SK-N-SH (cell line): ENCODE measurements at regions not wholly inside any gene's neighbourhood (a gene's known extent, or its start where the extent isn't known, plus 50 kb on each side); places are given as distances from the start of the nearest gene placed in this dataset.

Experiments
- CTCF ChIA-PET: fragments of 300-600, 350-600 bp; formaldehyde crosslinking; extraction: SDS; loops from one replicate; lab custom pipeline; 2021; lab: Yijun Ruan, JAX
- POLR2A ChIA-PET: fragments of 350-600 bp; sonication (Branson Sonifier 250); formaldehyde crosslinking; extraction: SDS; loops from one replicate; lab custom pipeline; 2020; ENCODE audit warnings: antibody characterized with exemption, inconsistent platforms; lab: Yijun Ruan, JAX
- DNase-seq: peaks from one replicate; pipeline ENCODE4 v3.0.0; 2012
- H2AFZ ChIP-seq: fragments of 200-600 bp; sonication (generic); 2 replicates; pipeline ENCODE4 v1.8.1; 2016; ENCODE audit warnings: antibody characterized with exemption, mild to moderate bottlenecking, low read depth
- H3F3A ChIP-seq: fragments of 200-600 bp; sonication (generic); replicated peaks from 2 replicates; pipeline ENCODE3; 2016; ENCODE audit warnings: antibody characterized with exemption, mild to moderate bottlenecking; ENCODE audit not compliant: insufficient read depth
- H3K27ac ChIP-seq, 2 experiments: fragments of 200-500 bp in 1 of 2; fragments of 200-600 bp in 1 of 2; sonication (Bioruptor generic) in 1 of 2; sonication (generic), shearing (Covaris generic) in 1 of 2; 2 replicates each; pipeline versions ENCODE4 v1.5.1 to v1.6.1; 2014 to 2016; ENCODE audit warnings: low read depth in 2 of 2, inconsistent platforms in 1 of 2, low read length in 1 of 2, mild to moderate bottlenecking in 1 of 2, mixed read lengths in 1 of 2
- H3K27me3 ChIP-seq: fragments of 200-600 bp; sonication (generic), shearing (Covaris generic); 2 replicates; pipeline ENCODE4 v1.6.1; 2016; ENCODE audit warnings: mixed run types; ENCODE audit not compliant: insufficient read depth
- H3K36me3 ChIP-seq, 2 experiments: fragments of 200-500 bp in 1 of 2; fragments of 200-600 bp in 1 of 2; sonication (Bioruptor generic) in 1 of 2; sonication (generic) in 1 of 2; replicated peaks in 1 of 2; 2 replicates each; pipeline versions ENCODE3 to v1.5.1; 2014 to 2016; ENCODE audit warnings: low read length in 1 of 2, mild to moderate bottlenecking in 1 of 2; ENCODE audit not compliant: insufficient read depth in 2 of 2, control insufficient read depth in 1 of 2
- H3K4me1 ChIP-seq, 2 experiments: fragments of 200-500 bp in 1 of 2; fragments of 200-600 bp in 1 of 2; sonication (Bioruptor generic) in 1 of 2; sonication (generic), shearing (Covaris generic) in 1 of 2; 2 replicates each; pipeline versions ENCODE4 v1.5.1 to v1.6.1; 2014 to 2016; ENCODE audit warnings: low read depth in 1 of 2, low read length in 1 of 2, mixed run types in 1 of 2; ENCODE audit not compliant: insufficient read depth in 2 of 2, control insufficient read depth in 1 of 2
- H3K4me2 ChIP-seq: fragments of 200-600 bp; sonication (generic), shearing (Covaris generic); 2 replicates; pipeline ENCODE4 v1.6.1; 2017; ENCODE audit warnings: mixed run types
- H3K4me3 ChIP-seq, 2 experiments: fragments of 200-500 bp in 1 of 2; fragments of 200-600 bp in 1 of 2; sonication (Bioruptor generic) in 1 of 2; sonication (generic), shearing (Covaris generic) in 1 of 2; 2 replicates each; pipeline versions ENCODE4 v1.5.1 to v1.8.1; 2014 to 2016; ENCODE audit warnings: low read depth in 2 of 2, inconsistent platforms in 1 of 2, low read length in 1 of 2, mild to moderate bottlenecking in 1 of 2, mixed read lengths in 1 of 2, moderate library complexity in 1 of 2
- H3K79me2 ChIP-seq: fragments of 200-600 bp; sonication (generic); 2 replicates; pipeline ENCODE4 v1.8.1; 2017; ENCODE audit warnings: mild to moderate bottlenecking; ENCODE audit not compliant: insufficient read depth
- H3K9ac ChIP-seq: fragments of 200-600 bp; sonication (generic); 2 replicates; pipeline ENCODE4 v1.6.1; 2017; ENCODE audit warnings: mixed run types
- H3K9me2 ChIP-seq: fragments of 200-600 bp; sonication (generic); 2 replicates; pipeline ENCODE4 v1.6.1; 2017; ENCODE audit warnings: mixed run types
- H3K9me3 ChIP-seq: fragments of 200-600 bp; sonication (generic); 2 replicates; pipeline ENCODE4 v1.6.1; 2017; ENCODE audit warnings: mixed run types, mild to moderate bottlenecking, moderate library complexity
- H4K20me1 ChIP-seq: fragments of 200-600 bp; sonication (generic); 2 replicates; pipeline ENCODE4 v1.6.1; 2017; ENCODE audit warnings: mild to moderate bottlenecking, mixed run types; ENCODE audit not compliant: insufficient read depth
- CTCF ChIP-seq: fragments of 200-600 bp; sonication (generic); IDR thresholded peaks from 2 replicates; pipeline ENCODE4 v1.6.1; 2017; ENCODE audit warnings: antibody characterized with exemption, mild to moderate bottlenecking, moderate library complexity
- ELF1 ChIP-seq: IDR thresholded peaks from 2 replicates; pipeline ENCODE4 v1.4.0; 2012
- EP300 ChIP-seq, 2 experiments: IDR thresholded peaks; 2 replicates each; pipeline versions ENCODE4 v1.4.0 to v1.6.1; 2012; ENCODE audit warnings: borderline replicate concordance in 1 of 2, low read depth in 1 of 2, low read length in 1 of 2
- FOSL2 ChIP-seq: IDR thresholded peaks from 2 replicates; pipeline ENCODE4 v1.4.0; 2012; ENCODE audit warnings: low read depth, mild to moderate bottlenecking, moderate library complexity, borderline replicate concordance
- FOXM1 ChIP-seq: IDR thresholded peaks from 2 replicates; pipeline ENCODE4 v1.4.0; 2012; ENCODE audit warnings: low read depth, mild to moderate bottlenecking
- IRF3 ChIP-seq: fragments of 150-350 bp; IDR thresholded peaks from 2 replicates; pipeline ENCODE4 v1.6.1; 2016; ENCODE audit warnings: mild to moderate bottlenecking, low read depth, low read length
- JUND ChIP-seq: IDR thresholded peaks from 2 replicates; pipeline ENCODE4 v1.4.0; 2012
- MAX ChIP-seq: IDR thresholded peaks from 2 replicates; pipeline ENCODE4 v1.4.0; 2012; ENCODE audit warnings: low read depth
- MEF2A ChIP-seq: IDR thresholded peaks from 2 replicates; pipeline ENCODE4 v1.4.0; 2012; ENCODE audit warnings: low read depth, borderline replicate concordance
- NFIC ChIP-seq: IDR thresholded peaks from 2 replicates; pipeline ENCODE4 v1.4.0; 2012; ENCODE audit warnings: borderline replicate concordance
- NRF1 ChIP-seq: IDR thresholded peaks from 2 replicates; pipeline ENCODE4 v1.6.1; 2012; ENCODE audit warnings: low read depth, mild to moderate bottlenecking, low read length
- PBX3 ChIP-seq: IDR thresholded peaks from 2 replicates; pipeline ENCODE4; 2012
- POLR2AphosphoS5 ChIP-seq: IDR thresholded peaks from 2 replicates; pipeline ENCODE4 v1.6.1; 2012; ENCODE audit warnings: low read depth, low read length
- RXRA ChIP-seq: IDR thresholded peaks from 2 replicates; pipeline ENCODE4 v1.4.0; 2012; ENCODE audit warnings: low read depth, mild to moderate bottlenecking, borderline replicate concordance
- SIN3A ChIP-seq: IDR thresholded peaks from 2 replicates; pipeline ENCODE4 v1.6.1; 2012; ENCODE audit warnings: low read depth, mild to moderate bottlenecking, low read length, moderate library complexity, borderline replicate concordance
- TAF1 ChIP-seq: IDR thresholded peaks from 2 replicates; pipeline ENCODE4 v1.6.1; 2012; ENCODE audit warnings: low read depth, mild to moderate bottlenecking, low read length, moderate library complexity, borderline replicate concordance
- TCF12 ChIP-seq: IDR thresholded peaks from 2 replicates; pipeline ENCODE4 v1.4.0; 2012
- USF2 ChIP-seq: fragments of 150-350 bp; IDR thresholded peaks from 2 replicates; pipeline ENCODE4 v1.6.1; 2017; ENCODE audit warnings: antibody characterized with exemption, low read length, low read depth, borderline replicate concordance
- ZBTB33 ChIP-seq: IDR thresholded peaks from 2 replicates; pipeline ENCODE4 v1.4.0; 2012; ENCODE audit warnings: low read depth, borderline replicate concordance
- WGBS: methylation state at CpG from one replicate; pipeline ENCODE4 v1.1.6; 2017; ENCODE audit warnings: low lambda C conversion rate; 5-methylcytosine and 5-hydroxymethylcytosine counted together

- TF ChIP-seq ZBTB33 = no peak
- TF ChIP-seq CTCF = no peak
- no peak for TF ChIP-seq NRF1
- no peak for TF ChIP-seq TCF12
- no peak for TF ChIP-seq RXRA
- TF ChIP-seq MEF2A = no peak
- TF ChIP-seq SIN3A = no peak
- no peak for TF ChIP-seq JUND
- no peak for TF ChIP-seq FOXM1
- TF ChIP-seq MAX = no peak
- TF ChIP-seq PBX3 = no peak
- no peak for TF ChIP-seq FOSL2
- no peaks in the 10 kb centered on the region for H3K9me3 ChIP-seq
- ChIA-PET POLR2A (no interaction called here), CTCF (interaction anchor here (1.4 kb wide), 2 partner anchors 40 to 146 kb away, joined by 3 to 4 read pairs; no protein-coding TSS in a partner anchor)
- peaks cover 0 to 12% of the 10 kb centered on the region in 2 experiments; a peak in 1 of 4 replicates for H3K4me1 ChIP-seq
- DNase-seq = no peak
- H3K27me3 ChIP-seq = no peaks in the 10 kb centered on the region
- H3K36me3 ChIP-seq = no peaks in the 10 kb centered on the region
- no peak overlapping the region for H3K4me3 ChIP-seq
- no peak overlapping the region for H3K4me2 ChIP-seq
- no peaks in the 10 kb centered on the region for H3K9me2 ChIP-seq
- H4K20me1 ChIP-seq = no peaks in the 10 kb centered on the region
- H3K27ac ChIP-seq = no peak overlapping the region
- H3F3A ChIP-seq = no peaks in the 10 kb centered on the region
- WGBS = 51% methylated on average over 15 of the region's 15 CpGs
- H2AFZ ChIP-seq = peak overlapping the region; percentile 22; the same call in 1 of the 2 replicates
- H3K9ac ChIP-seq = no peak overlapping the region
- H3K79me2 ChIP-seq = no peaks in the 10 kb centered on the region
Measured at GRCh38 chrX:9352694-9353411, 112.0 kb upstream of the TBL1X start.

- Histone ChIP-seq H3K4me1 (peaks cover 0 to under 1% of the 10 kb centered on the region in 2 experiments; a peak in 1 of 4 replicates), H3K9me2 (no peaks in the 10 kb centered on the region), H3K4me2 (no peak overlapping the region), H2AFZ (no peak overlapping the region), H3K27ac (no peak overlapping the region), H3K9ac (no peak overlapping the region), H3K36me3 (no peaks in the 10 kb centered on the region), H3F3A (no peaks in the 10 kb centered on the region), H4K20me1 (no peaks in the 10 kb centered on the region), H3K9me3 (no peaks in the 10 kb centered on the region), H3K79me2 (no peaks in the 10 kb centered on the region), H3K27me3 (no peaks in the 10 kb centered on the region), H3K4me3 (no peak overlapping the region)
- CTCF ChIA-PET = no interaction called here
- DNase-seq = no peak
- POLR2A ChIA-PET = no interaction called here
- WGBS = 44% methylated on average over 9 of the region's 9 CpGs
- TF ChIP-seq ELF1 (no peak), POLR2AphosphoS5 (no peak), USF2 (no peak), EP300 (IDR thresholded peaks at IDR 0.05; ENCODE audit: borderline replicate concordance in 1 of 2, low read depth in 1 of 2, low read length in 1 of 2) (no peak), FOSL2 (no peak), NFIC (no peak), TAF1 (no peak), IRF3 (no peak), PBX3 (no peak), JUND (no peak)
Measured at GRCh38 chrX:9354918-9355317, 109.9 kb upstream of the TBL1X start.
